B cell (primary cell): ENCODE measurements at regions not wholly inside any gene's neighbourhood (a gene's known extent, or its start where the extent isn't known, plus 50 kb on each side); places are given as distances from the start of the nearest gene placed in this dataset.
"Not testable (repeated sequence)": the region's sequence is repeated elsewhere in the genome, so short reads cannot be mapped to it uniquely, and the experiment has no call there.

Source experiments
- ATAC-seq: fragments of 200-7000 bp; cut with Tn5 transposase; one replicate; pipeline ENCODE4 v1.10.0; 2021; ENCODE audit warnings: low read depth, mild to moderate bottlenecking, moderate number of reproducible peaks, moderate library complexity
- CTCF ChIA-PET: fragments of 350-600 bp; sonication (Branson Sonifier 250); formaldehyde crosslinking; loops from one replicate; lab custom pipeline; 2021; ENCODE audit warnings: antibody characterized with exemption, inconsistent platforms; lab: Charles Lee
- POLR2A ChIA-PET: fragments of 350-600 bp; sonication (Branson Sonifier 250); formaldehyde crosslinking; loops from one replicate; lab custom pipeline; 2021; ENCODE audit warnings: antibody characterized with exemption; lab: Charles Lee
- DNase-seq: peaks from one replicate; pipeline ENCODE4 v3.0.0; 2013
- H2AFZ ChIP-seq: 2 replicates; pipeline ENCODE4 v1.6.1; 2012; ENCODE audit warnings: mild to moderate bottlenecking, low read depth, low read length; ENCODE audit not compliant: insufficient read depth, poor library complexity, severe bottlenecking
- H3K27ac ChIP-seq, 2 donors: 1 replicate in 1 of 2; 2 replicates in 1 of 2; pipeline ENCODE4 v1.5.1; 2012 to 2013; ENCODE audit warnings: low read length in 2 of 2, mild to moderate bottlenecking in 2 of 2, moderate library complexity in 1 of 2
- H3K27me3 ChIP-seq, 4 experiments: fragments of 200-600 bp in 1 of 4; sonication (generic) in 1 of 4; replicated peaks in 1 of 4; 1 replicate in 2 of 4; 2 replicates in 2 of 4; pipeline versions ENCODE4 v1.6.1 to v1.7.0; 2013 to 2016; ENCODE audit warnings: low read length in 3 of 4, mild to moderate bottlenecking in 2 of 4, mixed read lengths in 1 of 4, moderate library complexity in 1 of 4; ENCODE audit not compliant: insufficient read depth in 4 of 4, control insufficient read depth in 3 of 4; ENCODE audit errors: control extremely low read depth in 1 of 4
- H3K36me3 ChIP-seq, 2 experiments: replicated peaks in 1 of 2; 1 replicate in 1 of 2; 2 replicates in 1 of 2; pipeline versions ENCODE4 v1.6.1 to v1.7.1; 2013; ENCODE audit warnings: low read length in 1 of 2; ENCODE audit not compliant: insufficient read depth in 2 of 2, control insufficient read depth in 1 of 2; ENCODE audit errors: control extremely low read depth in 1 of 2, extremely low read depth in 1 of 2
- H3K4me1 ChIP-seq, 2 donors: fragments of 200-600 bp in 1 of 2; sonication (generic) in 1 of 2; 1 replicate in 1 of 2; 2 replicates in 1 of 2; pipeline versions ENCODE4 v1.5.1 to v1.6.1; 2013 to 2017; ENCODE audit warnings: low read length in 2 of 2; ENCODE audit not compliant: control insufficient read depth in 2 of 2, insufficient read depth in 2 of 2
- H3K4me2 ChIP-seq: replicated peaks from 2 replicates; pipeline ENCODE3; 2012; ENCODE audit warnings: mild to moderate bottlenecking, low read depth, low read length; ENCODE audit not compliant: poor library complexity, severe bottlenecking
- H3K4me3 ChIP-seq, 5 experiments: fragments of 200-600 bp in 1 of 5; sonication (generic) in 1 of 5; 1 replicate in 3 of 5; 2 replicates in 2 of 5; pipeline versions ENCODE4 v1.5.1 to v1.7.0; 2011 to 2016; ENCODE audit warnings: low read length in 4 of 5, mild to moderate bottlenecking in 4 of 5, low read depth in 2 of 5, control low read depth in 1 of 5, moderate library complexity in 1 of 5; ENCODE audit not compliant: insufficient read depth in 1 of 5; ENCODE audit errors: control extremely low read depth in 1 of 5, extremely low read depth in 1 of 5
- H3K79me2 ChIP-seq: fragments of 200-600 bp; sonication (generic); one replicate; pipeline ENCODE4 v1.6.0; 2016; ENCODE audit warnings: low read length; ENCODE audit not compliant: control insufficient read depth, insufficient read depth
- H3K9ac ChIP-seq: fragments of 200-600 bp; sonication (generic); 2 replicates; pipeline ENCODE4 v1.6.1; 2017; ENCODE audit warnings: mild to moderate bottlenecking, low read length, moderate library complexity
- H3K9me3 ChIP-seq, 3 donors: one replicate each; pipeline versions ENCODE4 v1.6.1 to v1.7.1; 2013; ENCODE audit warnings: low read length in 2 of 3; ENCODE audit not compliant: control insufficient read depth in 2 of 3, insufficient read depth in 1 of 3; ENCODE audit errors: control extremely low read depth in 1 of 3
- H4K20me1 ChIP-seq: 2 replicates; pipeline ENCODE4 v1.6.0; 2012; ENCODE audit warnings: mild to moderate bottlenecking, low read length; ENCODE audit not compliant: insufficient read depth, control insufficient read depth, poor library complexity, severe bottlenecking
- H3K27ac Mint-ChIP-seq: one replicate; pipeline ENCODE4 v1.8.0; 2021; ENCODE audit warnings: mixed read lengths
- H3K27me3 Mint-ChIP-seq: one replicate; pipeline ENCODE4 v1.8.0; 2021; ENCODE audit warnings: mixed read lengths
- H3K4me1 Mint-ChIP-seq: one replicate; pipeline ENCODE4 v1.8.0; 2021; ENCODE audit warnings: mixed read lengths
- H3K4me3 Mint-ChIP-seq: one replicate; pipeline ENCODE4 v1.8.0; 2021; ENCODE audit warnings: mixed read lengths
- H3K9me3 Mint-ChIP-seq: one replicate; pipeline ENCODE4 v1.8.0; 2022; ENCODE audit warnings: mixed read lengths; ENCODE audit not compliant: insufficient read depth
- CTCF ChIP-seq: fragments of 200-600 bp; IDR thresholded peaks from one replicate; pipeline ENCODE4 v1.8.0; 2022; ENCODE audit warnings: antibody characterized with exemption, mild to moderate bottlenecking
- EZH2 ChIP-seq: IDR thresholded peaks from 2 replicates; pipeline ENCODE4 v1.6.1; 2012; ENCODE audit warnings: borderline replicate concordance, low read depth, mild to moderate bottlenecking, moderate library complexity, low read length; ENCODE audit not compliant: insufficient read depth, poor library complexity, severe bottlenecking
- WGBS: methylation state at CpG from one replicate; pipeline ENCODE4 v1.1.5; 2013; ENCODE audit warnings: missing lambda C conversion rate; ENCODE audit not compliant: insufficient coverage; 5-methylcytosine and 5-hydroxymethylcytosine counted together
- intact Hi-C: fragments of 100-400 bp; cut with micrococcal nuclease; formaldehyde crosslinking; loops from one replicate; pipeline ENCODE4 v1.10.0; 2022

GRCh38 chr16:26396511-26397235 is 670.1 kb upstream of the C16orf82 start:
- TF ChIP-seq EZH2: no peak
- TF ChIP-seq CTCF: no peak
- no peak overlapping the region for H3K4me3 ChIP-seq
- no peak overlapping the region for H3K4me2 ChIP-seq
- ChIA-PET POLR2A (no interaction called here), CTCF (no interaction called here)
- H3K36me3 ChIP-seq: no peaks in the 10 kb centered on the region
- peaks cover 4% of the 10 kb centered on the region for H3K9me3 Mint-ChIP-seq
- no peak overlapping the region for H3K27ac ChIP-seq
- DNase-seq (no peak), ATAC-seq (no peak)
- H3K9ac ChIP-seq: no peak overlapping the region
- no peak overlapping the region for H3K4me3 Mint-ChIP-seq
- no peaks in the 10 kb centered on the region for H3K79me2 ChIP-seq
- H3K9me3 ChIP-seq: no peaks in the 10 kb centered on the region
- intact Hi-C loops: no loop called here
- H4K20me1 ChIP-seq: no peaks in the 10 kb centered on the region
- WGBS: no CpG with 5 or more reads among the region's 3 CpGs
- no peak overlapping the region for H3K27ac Mint-ChIP-seq
- H3K27me3 Mint-ChIP-seq: no peaks in the 10 kb centered on the region
- H3K4me1 Mint-ChIP-seq: no peaks in the 10 kb centered on the region
- no peaks in the 10 kb centered on the region for H3K4me1 ChIP-seq
- H3K27me3 ChIP-seq: no peaks in the 10 kb centered on the region
- no peak overlapping the region for H2AFZ ChIP-seq

GRCh38 chr16:26413780-26414179 is 652.9 kb upstream of the C16orf82 start:
- intact Hi-C loops: no loop called here

GRCh38 chr16:26419458-26419857 is 647.3 kb upstream of the C16orf82 start:
- H3K4me3 Mint-ChIP-seq, H3K9me3 ChIP-seq, H3K4me1 ChIP-seq, H4K20me1 ChIP-seq, H3K9ac ChIP-seq, H2AFZ ChIP-seq, ATAC-seq, H3K9me3 Mint-ChIP-seq, H3K4me3 ChIP-seq, H3K4me1 Mint-ChIP-seq, H3K79me2 ChIP-seq, POLR2A ChIA-PET, CTCF ChIA-PET, intact Hi-C loops, H3K27ac ChIP-seq, H3K27ac Mint-ChIP-seq, H3K27me3 Mint-ChIP-seq, DNase-seq, H3K36me3 ChIP-seq, H3K4me2 ChIP-seq, H3K27me3 ChIP-seq: not testable (repeated sequence)
- WGBS: 67% methylated on average over 8 of the region's 8 CpGs

More at GRCh38 chr16:26413780-26414179, 652.9 kb upstream of the C16orf82 start:
- Histone ChIP-seq H2AFZ (no peak overlapping the region), H3K36me3 (no peaks in the 10 kb centered on the region), H3K4me3 (no peak overlapping the region), H3K9ac (no peak overlapping the region), H3K4me2 (no peak overlapping the region), H3K4me1 (no peaks in the 10 kb centered on the region), H3K9me3 (peaks cover 0 to 3% (median 2%) of the 10 kb centered on the region in 3 donors), H3K27me3 (no peaks in the 10 kb centered on the region), H4K20me1 (no peaks in the 10 kb centered on the region), H3K79me2 (no peaks in the 10 kb centered on the region), H3K27ac (no peak overlapping the region)
- ChIA-PET CTCF (no interaction called here), POLR2A (no interaction called here)
- Mint-ChIP-seq H3K4me3 (no peak overlapping the region), H3K27me3 (no peaks in the 10 kb centered on the region), H3K27ac (no peak overlapping the region), H3K9me3 (peaks cover 3% of the 10 kb centered on the region), H3K4me1 (no peaks in the 10 kb centered on the region)
- DNase-seq (no peak), ATAC-seq (no peak)
- no peak for TF ChIP-seq EZH2
- WGBS: 68% methylated on average over 2 of the region's 3 CpGs
